ENCODE measurements at regions not wholly inside any gene's neighbourhood (a gene's known extent, or its start where the extent isn't known, plus 50 kb on each side); places are given as distances from the start of the nearest gene placed in this dataset.

DNA sequence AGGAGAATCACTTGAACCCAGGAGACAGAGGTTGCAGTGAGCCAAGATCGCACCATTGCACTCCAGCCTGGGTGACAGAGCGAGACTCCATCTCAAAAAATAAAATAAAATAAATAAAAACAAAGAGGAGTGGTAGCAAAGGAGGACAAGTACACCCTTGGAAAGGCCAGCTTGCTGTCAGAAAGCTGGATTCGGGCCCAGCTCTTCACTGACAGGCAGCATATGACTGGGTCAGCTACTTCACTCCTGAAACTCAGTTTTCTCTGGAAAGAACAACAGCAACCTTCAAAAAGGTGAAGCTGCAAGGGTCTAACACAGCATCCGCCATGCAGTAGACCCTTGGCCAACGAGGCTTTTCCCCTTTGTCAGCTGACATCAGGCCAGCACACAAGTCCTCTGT lies 156.0 kb upstream of the TIAM1 start:
- DNase-seq (ENCODE audit: low read depth), result no peak

DNA sequence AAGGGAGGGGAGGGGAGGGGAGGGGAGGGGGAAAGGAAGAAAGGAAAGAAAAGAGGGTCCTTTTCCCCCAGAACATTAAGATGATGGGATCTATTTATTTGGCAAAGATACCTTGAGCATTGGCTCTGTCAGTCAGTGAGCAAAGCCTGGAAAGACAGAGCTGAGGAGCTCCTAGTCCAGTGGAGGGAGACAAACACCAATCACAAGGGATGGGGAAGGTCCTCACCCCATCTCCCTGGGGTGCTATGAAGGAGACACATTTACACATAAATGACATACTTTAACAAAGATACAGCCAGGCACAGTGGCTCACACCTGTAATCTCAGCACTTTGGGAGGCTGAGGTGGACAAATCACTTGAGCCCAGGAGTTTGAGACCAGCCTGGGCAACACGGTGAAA lies 154.9 kb upstream of the TIAM1 start:
- DNase-seq (ENCODE audit: low read depth), result no peak

DNA sequence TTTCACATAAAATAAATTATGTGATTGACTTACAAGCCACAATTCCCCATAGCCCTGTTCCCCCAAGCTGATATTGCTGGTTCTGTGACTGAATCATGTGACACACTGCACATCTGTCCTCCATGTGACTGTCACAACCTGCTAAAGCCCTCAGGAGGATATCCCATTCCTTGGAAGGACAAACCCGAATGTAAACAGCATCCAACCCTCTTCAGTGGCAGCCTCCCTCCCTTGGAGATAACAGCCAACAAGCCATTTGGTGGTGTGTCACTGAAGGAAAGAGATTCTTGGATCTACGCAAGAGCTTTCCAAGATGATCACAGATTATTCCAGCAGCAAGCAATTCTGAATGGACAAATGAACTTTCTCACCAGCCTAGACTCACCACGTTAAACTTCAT lies 153.9 kb upstream of the TIAM1 start:
- no peak for DNase-seq (ENCODE audit: low read depth)

DNA sequence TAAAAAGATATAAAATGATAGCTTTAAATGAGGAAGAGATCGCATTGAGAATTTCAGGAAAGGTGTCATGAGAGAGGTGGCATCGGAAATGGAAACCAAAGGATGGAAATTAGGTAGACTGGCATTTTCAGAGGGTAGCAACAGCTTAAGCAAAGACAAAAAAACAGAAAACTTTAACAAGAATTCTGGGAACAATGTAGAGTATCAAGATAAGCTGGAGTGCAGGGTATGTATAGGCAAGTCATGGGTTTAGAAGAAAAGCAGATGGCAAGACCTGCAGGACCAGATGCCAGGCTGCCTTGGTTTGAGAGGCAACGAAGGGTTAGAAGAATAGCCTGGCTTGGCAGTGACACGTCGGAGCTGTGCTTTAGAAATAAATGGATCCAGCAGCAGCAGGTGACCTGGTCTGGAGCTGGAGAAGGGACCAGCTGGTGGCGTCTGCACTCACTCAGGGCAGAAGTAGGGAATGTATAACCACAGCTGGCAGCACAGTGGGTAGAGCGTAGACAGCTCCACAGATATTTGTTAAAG lies 149.4 kb upstream of the TIAM1 start:
- no peak for DNase-seq (ENCODE audit: low read depth)

DNA sequence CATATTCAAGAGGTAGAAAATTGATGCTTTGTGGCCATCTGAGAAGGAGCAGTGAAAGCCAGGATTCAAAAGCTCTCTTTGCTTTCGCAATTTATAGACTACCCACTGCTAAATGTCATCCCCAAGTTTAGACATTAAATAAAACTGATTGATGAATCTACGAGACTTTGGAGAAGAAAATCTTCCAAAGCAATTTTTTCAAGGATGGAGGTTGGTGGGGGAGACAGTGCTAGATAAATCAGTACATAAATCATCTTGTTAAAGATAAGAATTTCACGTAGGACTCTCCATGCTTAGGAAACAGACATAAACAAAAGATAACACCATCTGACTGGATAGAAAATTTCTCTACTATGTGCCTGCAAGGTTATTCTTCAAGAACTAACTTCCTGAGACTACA lies 147.6 kb upstream of the TIAM1 start:
- DNase-seq (ENCODE audit: low read depth), result no peak

DNA sequence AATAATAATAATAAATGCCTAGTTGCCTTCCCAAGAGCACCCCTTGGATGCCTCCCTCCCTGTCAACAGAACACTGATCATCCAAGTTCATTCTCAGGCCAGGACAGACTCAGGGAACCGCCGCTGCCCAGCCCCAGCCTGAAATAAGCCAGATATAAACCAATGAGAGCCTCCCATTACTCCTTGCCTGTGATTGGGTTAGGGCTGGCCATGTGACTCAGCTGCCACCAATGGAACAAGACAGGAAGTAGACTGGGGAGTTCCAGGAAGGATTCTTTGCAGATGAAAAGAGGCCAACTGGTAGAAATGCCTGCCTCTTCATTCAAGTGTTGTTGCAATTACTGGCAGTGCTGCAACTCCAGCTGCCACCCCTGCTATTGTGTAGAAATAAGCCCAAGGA lies 146.4 kb upstream of the TIAM1 start:
- no peak for DNase-seq (ENCODE audit: low read depth)

DNA sequence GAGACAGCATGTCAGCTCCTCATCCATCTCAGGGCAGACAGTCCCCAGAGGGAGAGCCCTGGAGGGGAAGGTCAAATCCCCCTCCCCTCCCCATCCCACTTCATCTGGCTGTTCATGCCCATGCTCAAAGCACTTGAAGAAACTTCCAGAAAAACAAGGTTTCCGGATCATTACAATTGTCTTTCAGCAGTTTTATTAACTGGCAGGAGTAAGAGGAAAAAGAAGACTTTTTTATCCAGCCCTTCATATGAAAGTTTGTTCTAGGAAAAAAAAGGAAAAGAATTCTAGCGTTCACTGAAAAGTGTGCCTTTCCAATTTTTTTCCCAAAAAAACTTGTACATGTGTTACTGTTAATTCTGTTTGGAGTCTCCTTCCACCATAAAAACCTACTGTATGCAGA lies 145.7 kb upstream of the TIAM1 start:
- DNase-seq (ENCODE audit: low read depth), result no peak

DNA sequence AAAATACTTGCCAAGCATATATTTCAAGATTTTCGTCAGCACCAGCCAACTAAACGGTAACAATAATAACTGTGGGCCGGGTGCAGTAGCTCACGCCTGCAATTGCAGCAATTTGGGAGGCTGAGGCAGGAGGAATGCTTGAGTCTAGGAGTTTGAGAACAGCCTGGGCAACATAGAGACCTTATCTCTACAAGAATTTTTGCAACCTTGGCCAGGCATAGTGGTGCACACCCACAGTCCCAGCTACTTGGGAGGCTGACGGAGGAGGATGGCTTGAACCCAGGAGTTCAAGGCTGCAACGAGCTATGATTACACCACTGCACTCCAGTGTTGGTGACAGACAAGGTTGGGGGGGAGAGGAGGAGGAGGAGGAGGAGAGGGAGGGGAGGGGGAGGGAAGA lies 145.0 kb upstream of the TIAM1 start:
- DNase-seq (ENCODE audit: low read depth), result no peak

DNA sequence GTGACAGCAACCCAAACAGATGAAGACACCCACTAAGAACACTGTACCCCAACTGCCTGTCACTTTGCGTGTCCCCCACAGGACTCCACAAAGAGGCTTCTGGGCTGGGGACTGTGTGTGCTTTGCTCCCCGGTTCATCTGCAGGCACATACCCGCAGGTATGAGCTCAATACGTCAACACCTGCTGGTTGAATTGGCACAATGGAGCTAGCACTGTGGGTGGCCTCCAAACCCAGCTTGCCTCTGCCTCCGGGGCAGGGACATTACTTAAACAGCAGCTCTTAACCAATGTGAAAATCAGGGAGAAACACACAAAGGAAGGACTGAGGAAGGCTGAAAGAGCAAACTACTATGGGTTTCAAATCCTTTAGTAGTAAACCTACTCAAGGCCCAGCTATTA lies 140.2 kb upstream of the TIAM1 start:
- DNase-seq (ENCODE audit: low read depth), result no peak

DNA sequence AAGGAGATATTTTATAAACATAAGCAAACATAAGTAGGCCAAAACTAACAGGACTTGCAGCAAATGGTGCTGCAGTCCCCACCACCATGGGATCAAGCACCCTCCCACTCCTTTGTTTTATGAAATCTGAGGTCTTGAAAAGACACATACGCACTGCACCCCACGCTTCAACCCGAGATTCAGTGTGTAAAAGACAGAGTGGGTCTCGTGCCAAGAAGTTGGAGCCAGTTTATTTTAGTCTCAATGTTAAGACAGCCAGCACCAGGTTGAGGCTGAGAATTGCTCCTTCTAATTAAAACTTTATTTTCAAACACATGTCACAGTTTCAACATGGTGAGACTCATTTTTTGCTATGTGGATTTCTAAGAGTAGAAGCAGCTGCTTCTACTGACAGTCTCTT lies 139.1 kb upstream of the TIAM1 start:
- DNase-seq (ENCODE audit: low read depth), result no peak

DNA sequence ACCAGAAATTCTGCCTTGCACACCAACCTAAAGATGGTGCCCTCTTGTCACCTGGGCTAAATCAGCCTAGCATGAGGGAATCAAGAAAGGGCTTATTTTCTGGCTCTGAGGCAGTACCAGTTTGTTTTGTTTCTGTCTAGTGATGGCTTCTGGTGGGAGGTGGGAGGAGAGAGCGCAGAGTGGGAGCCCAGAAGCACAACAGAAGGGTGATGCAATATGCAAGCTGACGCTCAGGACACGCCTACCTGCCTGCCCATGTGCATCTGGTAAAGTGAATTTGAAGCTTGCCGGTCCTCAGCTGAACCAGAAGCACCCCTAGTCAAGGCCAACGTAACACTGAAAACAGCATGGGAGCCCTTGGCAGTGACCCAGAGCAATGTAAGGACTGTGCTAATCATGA lies 138.4 kb upstream of the TIAM1 start:
- no peak for DNase-seq (ENCODE audit: low read depth)

DNA sequence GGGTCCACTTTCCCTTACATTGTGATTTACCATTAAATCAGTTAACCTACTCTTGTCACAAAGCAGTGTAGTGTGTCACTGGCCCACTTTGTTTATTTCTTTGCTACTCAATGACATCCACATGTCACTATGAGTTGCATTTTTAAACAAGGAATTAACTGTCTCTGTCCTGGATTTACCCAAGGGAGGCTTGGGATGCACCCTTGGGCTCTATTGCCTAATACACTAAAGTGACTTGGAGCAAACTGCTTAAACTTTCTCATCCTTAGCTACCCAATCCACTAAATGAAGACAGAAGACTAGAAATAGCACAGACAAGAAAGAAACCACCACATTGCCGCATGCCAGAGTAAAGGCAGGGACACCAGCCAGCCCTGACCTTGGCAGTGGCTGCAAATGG lies 136.2 kb upstream of the TIAM1 start:
- DNase-seq (ENCODE audit: low read depth), result no peak

DNA sequence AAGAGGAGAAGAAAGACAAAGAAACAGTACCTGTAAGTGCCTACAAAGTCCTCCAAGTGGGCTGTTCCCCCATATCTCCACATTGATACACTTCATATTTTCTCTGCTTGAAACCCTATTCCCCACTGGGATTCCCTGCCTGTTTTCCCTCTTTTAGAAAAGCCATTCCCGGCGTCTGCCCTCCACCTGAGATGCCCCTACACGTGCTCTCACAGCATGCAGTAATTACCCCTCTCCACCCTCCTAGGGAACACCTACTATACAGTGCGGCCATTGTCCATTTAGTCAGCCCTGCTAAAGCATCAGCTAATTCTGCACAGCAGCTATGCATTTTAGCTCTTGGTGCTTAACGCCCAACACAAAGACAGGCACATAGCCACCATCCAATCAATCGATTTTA lies 135.7 kb upstream of the TIAM1 start:
- DNase-seq (ENCODE audit: low read depth), result no peak

DNA sequence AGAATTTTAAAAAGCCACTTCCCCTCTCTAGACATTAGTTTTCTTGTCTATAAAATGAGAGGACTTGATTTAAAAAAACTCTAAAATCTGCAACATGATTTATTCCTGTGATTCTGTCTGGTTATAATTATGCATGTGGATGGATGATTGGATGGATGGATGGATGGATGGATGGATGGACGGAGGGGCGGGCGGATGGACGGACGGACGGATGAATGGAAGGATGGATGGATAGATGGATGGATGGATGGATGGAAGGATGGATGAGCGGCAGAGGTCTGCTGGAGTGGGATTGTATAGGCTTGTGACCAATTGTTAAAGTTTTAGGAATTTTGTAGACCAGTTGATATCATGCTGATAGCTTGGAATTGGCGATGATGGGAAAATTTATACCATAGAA lies 135.2 kb upstream of the TIAM1 start:
- DNase-seq (ENCODE audit: low read depth), result no peak

DNA sequence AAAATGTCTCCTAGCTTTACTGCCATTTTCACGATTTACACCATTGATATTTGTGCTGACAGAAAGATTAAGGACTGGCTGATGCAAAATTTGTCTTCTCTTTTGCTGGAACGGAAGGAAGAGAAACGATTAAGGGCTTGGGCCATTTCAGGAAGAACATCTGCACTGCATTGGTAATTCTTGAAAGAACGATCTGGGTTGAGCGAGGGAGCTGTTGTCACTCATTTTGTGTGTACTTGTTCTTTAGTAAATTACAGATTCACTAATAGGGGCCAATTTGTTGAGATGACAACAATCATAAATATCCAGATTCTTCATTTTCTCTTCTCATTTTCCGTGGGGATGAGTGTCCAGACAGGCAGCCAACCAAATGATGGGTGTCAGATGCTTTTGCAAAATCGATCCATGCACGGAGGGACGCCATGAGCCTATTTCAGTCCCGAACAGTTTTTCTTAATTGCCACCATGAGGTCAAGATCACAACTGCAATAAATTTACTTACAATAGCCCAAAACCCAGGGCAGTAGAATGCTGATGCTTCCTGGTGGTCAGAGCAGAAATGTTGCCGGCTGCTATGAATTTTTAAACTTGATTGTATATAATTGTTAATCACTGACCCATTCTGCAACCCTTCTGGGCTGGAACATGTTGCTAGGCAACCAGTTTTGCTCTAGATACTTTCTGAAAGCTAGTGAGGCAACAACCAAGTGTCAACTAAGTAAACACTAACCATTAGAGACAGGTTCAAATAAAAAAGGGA lies 132.4 kb upstream of the TIAM1 start:
- no peak for DNase-seq (ENCODE audit: low read depth)

DNA sequence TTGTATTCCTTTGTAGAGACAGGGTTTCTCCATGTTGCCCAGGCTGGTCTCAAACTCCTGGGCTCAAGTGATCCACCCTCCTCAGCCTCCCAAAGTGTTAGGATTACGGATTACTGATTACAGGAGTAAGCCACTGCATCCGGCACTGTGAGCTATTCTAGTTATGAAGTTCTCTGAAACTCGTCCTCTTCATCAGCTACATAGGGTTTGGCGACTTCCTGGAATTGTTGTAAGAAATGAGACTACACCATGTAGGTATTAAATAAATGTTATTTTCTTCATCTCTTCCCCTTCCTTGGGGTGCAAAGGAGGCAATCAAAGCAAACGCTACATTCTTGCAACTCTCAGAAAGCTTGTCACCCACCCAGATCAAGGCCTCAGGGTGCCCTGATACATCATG lies 131.2 kb upstream of the TIAM1 start:
- no peak for DNase-seq (ENCODE audit: low read depth)

DNA sequence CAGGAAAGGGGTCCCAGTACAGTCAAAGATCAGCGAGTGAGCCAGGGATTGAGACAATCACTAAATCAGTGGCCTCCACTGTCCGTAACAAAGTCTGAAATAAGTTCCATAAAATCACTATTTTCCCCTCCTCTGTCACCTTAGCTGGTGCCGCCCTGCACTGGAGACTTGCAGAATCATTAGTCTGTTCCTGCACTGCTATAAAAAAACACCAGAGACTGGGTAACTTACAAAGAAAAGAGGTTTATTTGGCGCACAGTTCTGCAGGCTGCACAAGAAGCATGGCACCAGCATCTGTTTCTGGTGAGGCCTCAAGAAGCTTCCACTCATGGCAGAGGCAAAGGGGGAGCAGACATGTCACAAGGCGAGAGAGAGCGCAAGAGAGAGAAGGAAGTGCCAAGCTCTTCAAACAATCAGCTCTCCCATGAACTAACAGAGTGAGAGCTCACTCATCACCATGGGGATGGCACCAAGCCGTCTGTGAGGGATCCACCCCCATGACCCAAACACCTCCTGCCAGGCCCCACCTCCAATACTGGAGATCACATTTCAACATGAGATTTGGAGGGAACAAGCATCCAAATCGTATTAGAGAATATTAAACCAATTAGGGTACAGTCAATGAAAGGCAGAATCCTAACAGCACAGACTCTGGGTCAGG lies 129.8 kb upstream of the TIAM1 start:
- DNase-seq (ENCODE audit: low read depth), result no peak

DNA sequence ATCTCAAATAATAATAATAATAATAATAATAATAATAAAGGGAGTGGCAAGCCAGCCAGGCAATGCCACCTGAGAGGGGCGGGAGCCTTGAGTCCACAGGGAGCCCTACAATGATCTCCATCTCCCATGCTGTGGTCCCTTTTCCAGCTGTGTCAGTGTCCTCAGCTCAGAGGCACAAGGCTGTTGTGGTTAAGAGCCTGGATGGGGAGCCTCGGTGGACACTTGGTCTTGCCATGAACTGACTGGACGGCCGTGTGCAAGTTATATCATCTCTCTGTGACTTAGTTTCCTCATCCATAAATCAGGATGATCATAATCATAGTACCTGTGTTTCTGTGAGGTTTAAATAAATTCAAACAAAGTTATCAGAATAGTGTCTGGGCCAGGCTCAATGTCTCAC lies 127.8 kb upstream of the TIAM1 start:
- no peak for DNase-seq (ENCODE audit: low read depth)

DNA sequence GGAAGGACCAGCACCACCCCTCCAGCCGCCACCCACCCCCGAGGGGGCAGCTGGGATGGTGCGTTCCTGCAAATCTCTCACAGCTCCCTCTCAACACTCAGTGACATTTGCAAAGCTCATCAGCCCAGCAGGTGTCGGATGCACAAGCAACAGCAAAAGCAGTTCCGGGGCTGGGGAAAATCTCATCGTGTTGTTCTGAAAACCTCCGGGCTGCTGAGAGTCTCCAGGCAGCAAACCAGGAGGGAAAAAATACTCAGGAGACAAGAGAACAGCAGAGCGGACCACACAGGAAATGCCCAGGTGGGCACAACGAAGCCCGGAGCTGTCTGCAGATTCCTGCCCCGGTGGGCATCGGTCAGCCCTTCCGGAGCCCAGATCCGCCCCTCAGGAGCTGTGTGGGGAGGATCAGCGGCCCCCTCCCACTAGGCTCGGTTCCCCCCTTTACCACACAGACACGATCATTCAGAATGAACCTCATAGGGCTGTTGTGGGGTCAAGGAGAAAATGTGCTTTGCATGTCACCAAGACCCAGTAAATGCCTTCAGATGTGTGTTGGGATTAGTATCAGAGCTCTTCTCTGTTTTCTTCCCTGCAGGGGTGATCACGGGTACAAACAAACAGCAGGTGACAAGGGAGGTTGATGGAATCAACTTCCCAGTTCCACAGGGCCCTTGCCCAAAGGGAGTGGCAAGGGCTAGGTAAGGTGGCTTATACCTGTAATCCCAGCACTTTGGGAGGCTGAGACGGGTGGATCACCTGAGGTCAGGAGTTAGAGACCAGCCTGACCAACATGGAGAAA lies 127.0 kb upstream of the TIAM1 start:
- DNase-seq (ENCODE audit: low read depth), result no peak

DNA sequence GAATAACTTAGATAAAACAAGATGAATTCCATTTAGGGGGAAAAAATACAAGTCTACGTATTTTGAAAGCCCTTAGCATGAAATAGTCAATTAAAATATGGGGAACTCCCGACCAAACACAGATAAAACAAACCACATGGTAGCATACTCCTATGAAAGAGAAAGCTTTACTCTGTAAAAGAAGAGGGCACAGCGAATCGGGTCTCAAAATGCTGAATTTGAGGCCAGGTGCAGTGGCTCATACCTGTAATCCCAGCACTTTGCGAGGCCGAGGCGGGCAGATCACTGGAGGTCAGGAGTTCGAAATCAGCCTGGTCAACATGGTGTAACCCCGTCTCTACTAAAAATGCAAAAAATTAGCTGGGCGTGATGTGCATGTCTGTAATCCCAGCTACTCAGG lies 116.9 kb upstream of the TIAM1 start:
- no peak for DNase-seq (ENCODE audit: low read depth)

DNA sequence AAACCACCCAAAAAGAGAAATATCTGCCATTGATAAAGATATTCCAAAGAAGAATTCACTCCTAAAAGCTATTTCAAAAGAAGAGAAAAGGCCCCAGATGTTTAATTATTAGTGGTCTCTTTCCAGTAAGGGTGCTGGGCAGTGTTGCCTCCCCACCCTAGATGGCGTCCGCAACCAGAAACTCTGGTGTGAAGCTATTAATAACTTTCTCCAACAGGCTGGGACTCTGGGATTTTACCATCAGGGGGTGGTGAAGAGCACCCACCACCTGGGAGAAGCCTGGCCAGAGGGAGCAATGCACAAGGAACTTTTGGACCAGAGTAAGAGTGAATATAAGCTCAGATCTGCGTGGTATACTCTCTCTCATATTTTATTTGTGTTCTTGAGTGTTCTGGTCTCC lies 115.4 kb upstream of the TIAM1 start:
- DNase-seq (ENCODE audit: low read depth), result no peak

DNA sequence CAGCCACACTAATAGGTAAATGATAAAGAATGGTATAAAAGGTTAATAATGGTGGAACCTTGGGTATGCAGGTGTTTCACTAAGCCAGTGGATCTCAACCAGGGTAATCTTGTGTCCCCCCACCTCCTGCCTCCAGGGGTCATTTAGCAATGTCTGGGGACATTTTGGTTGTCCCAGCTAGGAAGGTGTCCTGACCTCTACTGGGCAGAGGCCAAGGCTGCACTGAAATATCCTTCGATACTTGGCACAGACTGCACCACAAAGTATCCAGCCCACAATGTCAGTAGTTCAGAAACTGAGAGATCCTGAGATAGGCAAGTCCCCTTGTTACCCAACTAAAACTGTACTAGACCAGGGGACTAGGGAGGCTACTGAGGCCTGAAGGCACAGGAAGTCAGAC lies 113.6 kb upstream of the TIAM1 start:
- DNase-seq (ENCODE audit: low read depth), result no peak

DNA sequence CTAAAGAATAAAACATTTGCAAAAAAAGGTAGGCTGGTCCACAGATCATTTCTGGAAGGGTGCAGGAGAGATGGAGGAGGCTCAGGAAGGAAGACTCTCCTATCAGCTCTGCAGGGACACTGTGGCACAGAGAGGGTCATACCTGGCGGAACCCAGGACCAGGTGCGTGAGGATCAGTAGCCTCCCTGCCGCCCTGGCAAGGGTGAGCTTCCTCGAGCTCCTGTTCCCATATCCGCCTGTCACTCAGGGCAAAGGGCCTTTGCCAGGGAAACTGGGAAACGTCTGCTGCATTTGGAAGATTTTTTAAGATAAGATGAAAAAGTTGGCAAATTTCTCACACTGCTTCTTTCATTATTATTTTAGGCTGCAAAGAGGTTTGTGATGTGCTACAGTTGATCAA lies 112.1 kb upstream of the TIAM1 start:
- DNase-seq (ENCODE audit: low read depth), result no peak
